Thoracic aorta (tissue), 2 donors: ENCODE measurements at regions not wholly inside any gene's neighbourhood (a gene's known extent, or its start where the extent isn't known, plus 50 kb on each side); places are given as distances from the start of the nearest gene placed in this dataset.

Experiments used
- ATAC-seq: fragments of 150-250 bp; one replicate; pipeline ENCODE4 v1.8.0; 2017; ENCODE audit warnings: low read depth; ENCODE audit not compliant: insufficient number of reproducible peaks, low FRiP score
- DNase-seq: peaks from one replicate; pipeline ENCODE4 v3.0.0-alpha.2; 2020; ENCODE audit warnings: low spot score
- H3K27ac ChIP-seq, 2 donors: fragments of 200-600 bp; sonication (generic); 1 replicate in 1 of 2; 2 replicates in 1 of 2; pipeline ENCODE4 v1.5.1; 2016; ENCODE audit warnings: mild to moderate bottlenecking in 2 of 2, moderate library complexity in 2 of 2
- H3K27me3 ChIP-seq: fragments of 200-600 bp; sonication (generic); replicated peaks from 2 replicates; pipeline ENCODE4 v1.6.0; 2016; ENCODE audit warnings: mild to moderate bottlenecking; ENCODE audit not compliant: insufficient read depth
- H3K36me3 ChIP-seq: fragments of 200-600 bp; sonication (generic); one replicate; pipeline ENCODE4 v1.5.1; 2016
- H3K4me1 ChIP-seq, 2 donors: fragments of 200-600 bp; sonication (generic); 1 replicate in 1 of 2; 2 replicates in 1 of 2; pipeline versions ENCODE4 v1.5.1 to v1.6.0; 2016; ENCODE audit warnings: low read depth in 2 of 2, mild to moderate bottlenecking in 1 of 2; ENCODE audit not compliant: control insufficient read depth in 1 of 2
- H3K4me3 ChIP-seq: fragments of 200-600 bp; sonication (generic); 2 replicates; pipeline ENCODE4 v1.5.1; 2016; ENCODE audit warnings: mild to moderate bottlenecking
- H3K9me3 ChIP-seq: fragments of 200-600 bp; sonication (generic); 2 replicates; pipeline ENCODE4 v1.5.1; 2016
- CTCF ChIP-seq: fragments of 200-600 bp; sonication (generic); IDR thresholded peaks from one replicate; pipeline ENCODE4 v1.5.1; 2019; ENCODE audit warnings: antibody characterized with exemption

GRCh38 chr10:2144584-2144983 lies 407.3 kb upstream of the ADARB2 start:
- no peak overlapping the region for H3K27ac ChIP-seq
- H3K4me1 ChIP-seq, result no peaks in the 10 kb centered on the region
- no peak for ATAC-seq
- no peak for DNase-seq
- H3K9me3 ChIP-seq, result no peaks in the 10 kb centered on the region
- no peak overlapping the region for H3K4me3 ChIP-seq
- no peaks in the 10 kb centered on the region for H3K36me3 ChIP-seq
- H3K27me3 ChIP-seq, result no peaks in the 10 kb centered on the region
- TF ChIP-seq CTCF, result no peak

- ATAC-seq (no peak), DNase-seq (no peak)
- no peak for TF ChIP-seq CTCF
- Histone ChIP-seq H3K4me1 (no peaks in the 10 kb centered on the region), H3K36me3 (no peaks in the 10 kb centered on the region), H3K27me3 (no peaks in the 10 kb centered on the region), H3K9me3 (no peaks in the 10 kb centered on the region), H3K4me3 (no peak overlapping the region), H3K27ac (no peak overlapping the region)
Measured at GRCh38 chr10:2143213-2143835, 406.0 kb upstream of the ADARB2 start.

GRCh38 chr10:2139746-2140145 lies 402.4 kb upstream of the ADARB2 start:
- Histone ChIP-seq H3K4me1 (no peaks in the 10 kb centered on the region), H3K9me3 (no peaks in the 10 kb centered on the region), H3K27ac (no peak overlapping the region), H3K4me3 (no peak overlapping the region), H3K27me3 (no peaks in the 10 kb centered on the region), H3K36me3 (no peaks in the 10 kb centered on the region)
- no peak for DNase-seq
- no peak for TF ChIP-seq CTCF
- no peak for ATAC-seq

- Histone ChIP-seq H3K27me3 (no peaks in the 10 kb centered on the region), H3K4me1 (no peaks in the 10 kb centered on the region), H3K9me3 (no peaks in the 10 kb centered on the region), H3K27ac (no peak overlapping the region), H3K4me3 (no peak overlapping the region), H3K36me3 (no peaks in the 10 kb centered on the region)
- ATAC-seq (no peak), DNase-seq (no peak)
- TF ChIP-seq CTCF, result no peak
Measured at GRCh38 chr10:2137549-2138174, 400.3 kb upstream of the ADARB2 start.

GRCh38 chr10:2130705-2131305 lies 393.5 kb upstream of the ADARB2 start:
- no peak for ATAC-seq
- Histone ChIP-seq H3K27ac (no peak overlapping the region), H3K9me3 (no peaks in the 10 kb centered on the region), H3K4me3 (no peak overlapping the region), H3K36me3 (no peaks in the 10 kb centered on the region), H3K27me3 (no peaks in the 10 kb centered on the region), H3K4me1 (no peaks in the 10 kb centered on the region)
- TF ChIP-seq CTCF, result no peak
- DNase-seq, result no peak
